ENCODE measurements at regions not wholly inside any gene's neighbourhood (a gene's known extent, or its start where the extent isn't known, plus 50 kb on each side); places are given as distances from the start of the nearest gene placed in this dataset.

GRCh38 chr6:148212366-148212765 lies 130.3 kb upstream of the SASH1 start:
- TF ChIP-seq CTCF (IDR thresholded peaks at IDR 0.05) (no peak), ZFX (IDR thresholded peaks at IDR 0.05; ENCODE audit: borderline replicate concordance) (no peak)
